Hepatocyte (in vitro differentiated cells): ENCODE measurements at regions not wholly inside any gene's neighbourhood (a gene's known extent, or its start where the extent isn't known, plus 50 kb on each side); places are given as distances from the start of the nearest gene placed in this dataset.

Experiments used
- EZH2 ChIP-seq: fragments of 200-600 bp; sonication (generic); IDR thresholded peaks from 2 replicates; pipeline ENCODE4 v1.6.1; 2016; ENCODE audit warnings: antibody characterized with exemption, mild to moderate bottlenecking, borderline replicate concordance
- EZH2phosphoT487 ChIP-seq: fragments of 200-600 bp; sonication (generic); IDR thresholded peaks from one replicate; pipeline ENCODE4 v1.6.1; 2018; ENCODE audit warnings: antibody characterized with exemption, mild to moderate bottlenecking, low read depth, moderate library complexity; ENCODE audit not compliant: unreplicated experiment, severe bottlenecking
- TF ChIP-seq, protein P1 (sequence below): fragments of 200-600 bp; sonication (generic); IDR thresholded peaks from 2 replicates; pipeline ENCODE4 v1.5.1; 2016; ENCODE audit warnings: antibody characterized with exemption, mild to moderate bottlenecking; ENCODE audit not compliant: poor library complexity

DNA sequence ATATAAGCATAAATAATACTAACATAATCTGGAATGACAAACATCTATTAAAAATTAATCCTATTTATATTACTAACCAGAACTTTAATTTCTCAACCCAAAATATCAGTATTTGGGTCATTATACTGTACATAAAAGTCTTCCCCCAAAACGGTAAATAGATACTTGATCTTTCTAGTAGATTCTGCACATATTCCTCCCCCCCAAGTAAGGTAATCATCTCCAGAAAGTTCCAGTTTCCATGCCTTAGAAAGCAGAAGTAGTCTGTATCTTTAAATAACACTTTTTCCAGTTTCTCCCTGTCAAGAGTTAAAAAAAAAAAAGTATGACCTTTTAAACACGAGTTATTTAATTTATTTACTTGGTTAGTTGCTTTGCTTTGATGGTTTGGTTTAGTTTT is 150.7 kb upstream of the MB21D2 start:
- TF ChIP-seq, protein P1, sequence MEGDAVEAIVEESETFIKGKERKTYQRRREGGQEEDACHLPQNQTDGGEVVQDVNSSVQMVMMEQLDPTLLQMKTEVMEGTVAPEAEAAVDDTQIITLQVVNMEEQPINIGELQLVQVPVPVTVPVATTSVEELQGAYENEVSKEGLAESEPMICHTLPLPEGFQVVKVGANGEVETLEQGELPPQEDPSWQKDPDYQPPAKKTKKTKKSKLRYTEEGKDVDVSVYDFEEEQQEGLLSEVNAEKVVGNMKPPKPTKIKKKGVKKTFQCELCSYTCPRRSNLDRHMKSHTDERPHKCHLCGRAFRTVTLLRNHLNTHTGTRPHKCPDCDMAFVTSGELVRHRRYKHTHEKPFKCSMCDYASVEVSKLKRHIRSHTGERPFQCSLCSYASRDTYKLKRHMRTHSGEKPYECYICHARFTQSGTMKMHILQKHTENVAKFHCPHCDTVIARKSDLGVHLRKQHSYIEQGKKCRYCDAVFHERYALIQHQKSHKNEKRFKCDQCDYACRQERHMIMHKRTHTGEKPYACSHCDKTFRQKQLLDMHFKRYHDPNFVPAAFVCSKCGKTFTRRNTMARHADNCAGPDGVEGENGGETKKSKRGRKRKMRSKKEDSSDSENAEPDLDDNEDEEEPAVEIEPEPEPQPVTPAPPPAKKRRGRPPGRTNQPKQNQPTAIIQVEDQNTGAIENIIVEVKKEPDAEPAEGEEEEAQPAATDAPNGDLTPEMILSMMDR, result no peak
- TF ChIP-seq EZH2, result no peak
- TF ChIP-seq EZH2phosphoT487, result no peak
